GM18502 (cell line): ENCODE measurements at regions not wholly inside any gene's neighbourhood (a gene's known extent, or its start where the extent isn't known, plus 50 kb on each side); places are given as distances from the start of the nearest gene placed in this dataset.
A peak's percentile ranks its signal among the peaks of the same experiment; 100 is the strongest.
"Not testable (repeated sequence)": the region's sequence is repeated elsewhere in the genome, so short reads cannot be mapped to it uniquely, and the experiment has no call there.

Experiments
- ATAC-seq: cut with Tn5 transposase; IDR thresholded peaks from one replicate; pipeline ENCODE4 v1.9.1; 2021; ENCODE audit warnings: mild to moderate bottlenecking; ENCODE audit not compliant: unreplicated experiment, poor library complexity

- no peak for ATAC-seq
Measured at GRCh38 chr2:11949732-11950523, 203.5 kb downstream of the LPIN1 start.

- ATAC-seq: no peak
Measured at GRCh38 chr2:11950896-11951295, 204.5 kb downstream of the LPIN1 start.

- not testable (repeated sequence) for ATAC-seq
Measured at GRCh38 chr2:11951492-11951891, 205.1 kb downstream of the LPIN1 start.

GRCh38 chr2:11953258-11953657 lies 206.8 kb downstream of the LPIN1 start:
- ATAC-seq: no peak

GRCh38 chr2:11955314-11955713 lies 208.9 kb downstream of the LPIN1 start:
- ATAC-seq: no peak

GRCh38 chr2:11955884-11956291 lies 209.5 kb downstream of the LPIN1 start:
- ATAC-seq: no peak

- ATAC-seq: no peak
Measured at GRCh38 chr2:11962707-11963328, 216.4 kb downstream of the LPIN1 start.

- ATAC-seq: no peak
Measured at GRCh38 chr2:11963966-11964365, 217.5 kb downstream of the LPIN1 start.

GRCh38 chr2:11967946-11968465 lies 221.6 kb downstream of the LPIN1 start:
- ATAC-seq: no peak

GRCh38 chr2:11968521-11968920 lies 222.1 kb downstream of the LPIN1 start:
- no peak for ATAC-seq

- ATAC-seq: no peak
Measured at GRCh38 chr2:11969774-11970173, 223.3 kb downstream of the LPIN1 start.

- no peak for ATAC-seq
Measured at GRCh38 chr2:11974573-11974972, 228.1 kb downstream of the LPIN1 start.

- ATAC-seq: no peak
Measured at GRCh38 chr2:11975373-11975772, 228.9 kb downstream of the LPIN1 start.

- no peak for ATAC-seq
Measured at GRCh38 chr2:11976073-11976472, 229.6 kb downstream of the LPIN1 start.

GRCh38 chr2:11977766-11978524 lies 231.5 kb downstream of the LPIN1 start:
- ATAC-seq: peak; percentile 74

- no peak for ATAC-seq
Measured at GRCh38 chr2:11980809-11981208, 234.4 kb downstream of the LPIN1 start.

GRCh38 chr2:11983401-11983800 lies 237.0 kb downstream of the LPIN1 start:
- ATAC-seq: no peak

GRCh38 chr2:11983870-11984269 lies 237.4 kb downstream of the LPIN1 start:
- no peak for ATAC-seq

- ATAC-seq: no peak
Measured at GRCh38 chr2:11984316-11985158, 238.1 kb downstream of the LPIN1 start.
